GM23338 (cell line): ENCODE measurements at regions not wholly inside any gene's neighbourhood (a gene's known extent, or its start where the extent isn't known, plus 50 kb on each side); places are given as distances from the start of the nearest gene placed in this dataset.

ENCODE experiments used
- ATAC-seq: fragments of 200-7000 bp; cut with Tn5 transposase; 3 replicates; pipeline ENCODE4 v1.9.1; 2020
- DNase-seq: peaks from one replicate; pipeline ENCODE4 v3.0.0-alpha.2; 2015; ENCODE audit warnings: low spot score
- H2AFZ ChIP-seq: fragments of 200-600 bp; sonication (generic); 2 replicates; pipeline ENCODE4 v1.8.0; 2016; ENCODE audit warnings: antibody characterized with exemption, mild to moderate bottlenecking, moderate library complexity
- H3F3A ChIP-seq: fragments of 200-600 bp; sonication (generic); replicated peaks from 2 replicates; pipeline ENCODE4 v1.8.0; 2017; ENCODE audit warnings: antibody characterized with exemption, mixed run types, low read depth
- H3K27ac ChIP-seq: fragments of 200-600 bp; sonication (generic); 2 replicates; pipeline ENCODE4 v1.6.1; 2016; ENCODE audit warnings: low read depth
- H3K27me3 ChIP-seq: fragments of 200-600 bp; sonication (generic); 2 replicates; pipeline ENCODE4 v1.8.0; 2016; ENCODE audit warnings: mild to moderate bottlenecking, mixed run types, moderate library complexity; ENCODE audit not compliant: insufficient read depth
- H3K36me3 ChIP-seq: fragments of 200-600 bp; sonication (generic); 2 replicates; pipeline ENCODE4 v1.8.0; 2016; ENCODE audit warnings: mild to moderate bottlenecking; ENCODE audit not compliant: insufficient read depth
- H3K4me1 ChIP-seq: fragments of 200-600 bp; sonication (generic); 2 replicates; pipeline ENCODE4 v1.8.0; 2016; ENCODE audit warnings: mild to moderate bottlenecking, moderate library complexity; ENCODE audit not compliant: insufficient read depth
- H3K4me2 ChIP-seq: fragments of 200-600 bp; sonication (generic); 2 replicates; pipeline ENCODE4 v1.7.1; 2017; ENCODE audit warnings: mixed run types
- H3K4me3 ChIP-seq: fragments of 200-600 bp; sonication (generic); 2 replicates; pipeline ENCODE4 v1.6.1; 2016; ENCODE audit warnings: mixed run types
- H3K79me2 ChIP-seq: fragments of 200-600 bp; sonication (generic); replicated peaks from 2 replicates; pipeline ENCODE4 v1.8.0; 2017; ENCODE audit warnings: mild to moderate bottlenecking; ENCODE audit not compliant: insufficient read depth
- H3K9me2 ChIP-seq: fragments of 200-600 bp; sonication (generic); 2 replicates; pipeline ENCODE4 v1.8.0; 2017; ENCODE audit not compliant: insufficient read depth
- H4K20me1 ChIP-seq: fragments of 200-600 bp; sonication (generic); replicated peaks from 2 replicates; pipeline ENCODE4 v1.8.0; 2017; ENCODE audit warnings: mild to moderate bottlenecking; ENCODE audit not compliant: insufficient read depth
- H3K27ac Mint-ChIP-seq: 2 replicates; pipeline ENCODE4 v1.8.0; 2020; ENCODE audit warnings: inconsistent platforms, mild to moderate bottlenecking, moderate library complexity, mixed read lengths
- H3K27me3 Mint-ChIP-seq: 3 replicates; pipeline ENCODE4 v1.8.0; 2022; ENCODE audit warnings: low read depth, mild to moderate bottlenecking, moderate library complexity, mixed read lengths, inconsistent platforms; ENCODE audit not compliant: insufficient read depth, poor library complexity
- H3K36me3 Mint-ChIP-seq: 3 replicates; pipeline ENCODE4 v1.8.0; 2021; ENCODE audit warnings: low read depth, mild to moderate bottlenecking, inconsistent platforms, moderate library complexity, mixed read lengths
- H3K4me1 Mint-ChIP-seq: 3 replicates; pipeline ENCODE4 v1.8.0; 2020; ENCODE audit warnings: mild to moderate bottlenecking, inconsistent platforms, mixed read lengths
- H3K4me3 Mint-ChIP-seq: 3 replicates; pipeline ENCODE4 v1.8.0; 2021; ENCODE audit warnings: moderate library complexity, mild to moderate bottlenecking, inconsistent platforms, mixed read lengths
- H3K9me3 Mint-ChIP-seq: 3 replicates; pipeline ENCODE4 v1.8.0; 2020; ENCODE audit warnings: moderate library complexity, mild to moderate bottlenecking, inconsistent platforms, mixed read lengths
- CREB1 ChIP-seq: fragments of 250-450 bp; sonication (Bioruptor Pico); IDR thresholded peaks from 2 replicates; pipeline ENCODE4 v1.5.0; 2020; ENCODE audit warnings: low read depth, mild to moderate bottlenecking, moderate library complexity
- EZH2phosphoT487 ChIP-seq: fragments of 200-600 bp; sonication (generic); IDR thresholded peaks from one replicate; pipeline ENCODE4 v1.8.1; 2018; ENCODE audit warnings: antibody characterized with exemption; ENCODE audit not compliant: unreplicated experiment
- JUNB ChIP-seq: IDR thresholded peaks from one replicate; pipeline ENCODE4 v1.6.1; 2016; ENCODE audit warnings: antibody characterized with exemption; ENCODE audit not compliant: unreplicated experiment
- NANOG ChIP-seq: IDR thresholded peaks from 2 replicates; pipeline ENCODE4 v1.6.1; 2016; ENCODE audit warnings: antibody characterized with exemption, borderline replicate concordance
- POLR2AphosphoS5 ChIP-seq: IDR thresholded peaks from 2 replicates; pipeline ENCODE4 v1.6.1; 2016; ENCODE audit warnings: antibody characterized with exemption, low read depth
- STAT1 ChIP-seq: IDR thresholded peaks from one replicate; pipeline ENCODE4 v1.6.1; 2016; ENCODE audit warnings: antibody characterized with exemption; ENCODE audit not compliant: unreplicated experiment
- ZNF331 ChIP-seq: fragments of 250-450 bp; sonication (Bioruptor Pico); IDR thresholded peaks from 2 replicates; pipeline ENCODE4 v1.5.0; 2020; ENCODE audit warnings: low read depth, mild to moderate bottlenecking, moderate library complexity
- ZNF462 ChIP-seq: fragments of 250-450 bp; sonication (Bioruptor Pico); IDR thresholded peaks from 2 replicates; pipeline ENCODE4 v1.5.0; 2020; ENCODE audit warnings: mild to moderate bottlenecking, moderate library complexity
- TF ChIP-seq, protein P1 (sequence below), 2 experiments: fragments of 200-600 bp in 1 of 2; sonication (generic) in 1 of 2; conservative IDR thresholded peaks; 2 replicates each; pipeline versions ENCODE4 v1.5.1 to v1.6.1; 2016 to 2017; ENCODE audit warnings: antibody characterized with exemption in 2 of 2, low read depth in 2 of 2, mild to moderate bottlenecking in 2 of 2, moderate library complexity in 1 of 2
- TF ChIP-seq, protein P2 (sequence below): IDR thresholded peaks from 2 replicates; pipeline ENCODE4 v1.6.1; 2016; ENCODE audit warnings: antibody characterized with exemption

- peaks cover 3% of the 10 kb centered on the region; the same call in 1 of the 2 replicates for H3K9me2 ChIP-seq
- H3K36me3 ChIP-seq: peaks cover 4% of the 10 kb centered on the region; the same call in 1 of the 2 replicates
- H2AFZ ChIP-seq: no peak overlapping the region
- H3K27me3 ChIP-seq: no peaks in the 10 kb centered on the region
- no peak overlapping the region for H3K4me2 ChIP-seq
- H3K4me3 ChIP-seq: no peak overlapping the region
- no peaks in the 10 kb centered on the region for H4K20me1 ChIP-seq
- Mint-ChIP-seq H3K4me3 (no peak overlapping the region), H3K27ac (no peak overlapping the region), H3K27me3 (no peaks in the 10 kb centered on the region), H3K4me1 (no peaks in the 10 kb centered on the region), H3K36me3 (peaks cover 11% of the 10 kb centered on the region), H3K9me3 (peaks cover 21% of the 10 kb centered on the region)
- TF ChIP-seq EZH2phosphoT487 (no peak), STAT1 (no peak), JUNB (no peak), NANOG (no peak), ZNF331 (no peak), ZNF462 (CRISPR knock-in tag) (no peak), CREB1 (no peak), POLR2AphosphoS5 (no peak)
- TF ChIP-seq, protein P1, sequence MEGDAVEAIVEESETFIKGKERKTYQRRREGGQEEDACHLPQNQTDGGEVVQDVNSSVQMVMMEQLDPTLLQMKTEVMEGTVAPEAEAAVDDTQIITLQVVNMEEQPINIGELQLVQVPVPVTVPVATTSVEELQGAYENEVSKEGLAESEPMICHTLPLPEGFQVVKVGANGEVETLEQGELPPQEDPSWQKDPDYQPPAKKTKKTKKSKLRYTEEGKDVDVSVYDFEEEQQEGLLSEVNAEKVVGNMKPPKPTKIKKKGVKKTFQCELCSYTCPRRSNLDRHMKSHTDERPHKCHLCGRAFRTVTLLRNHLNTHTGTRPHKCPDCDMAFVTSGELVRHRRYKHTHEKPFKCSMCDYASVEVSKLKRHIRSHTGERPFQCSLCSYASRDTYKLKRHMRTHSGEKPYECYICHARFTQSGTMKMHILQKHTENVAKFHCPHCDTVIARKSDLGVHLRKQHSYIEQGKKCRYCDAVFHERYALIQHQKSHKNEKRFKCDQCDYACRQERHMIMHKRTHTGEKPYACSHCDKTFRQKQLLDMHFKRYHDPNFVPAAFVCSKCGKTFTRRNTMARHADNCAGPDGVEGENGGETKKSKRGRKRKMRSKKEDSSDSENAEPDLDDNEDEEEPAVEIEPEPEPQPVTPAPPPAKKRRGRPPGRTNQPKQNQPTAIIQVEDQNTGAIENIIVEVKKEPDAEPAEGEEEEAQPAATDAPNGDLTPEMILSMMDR (conservative IDR thresholded peaks at IDR 0.05; ENCODE audit: low read depth in 2 of 2): no peak
- TF ChIP-seq, protein P2, sequence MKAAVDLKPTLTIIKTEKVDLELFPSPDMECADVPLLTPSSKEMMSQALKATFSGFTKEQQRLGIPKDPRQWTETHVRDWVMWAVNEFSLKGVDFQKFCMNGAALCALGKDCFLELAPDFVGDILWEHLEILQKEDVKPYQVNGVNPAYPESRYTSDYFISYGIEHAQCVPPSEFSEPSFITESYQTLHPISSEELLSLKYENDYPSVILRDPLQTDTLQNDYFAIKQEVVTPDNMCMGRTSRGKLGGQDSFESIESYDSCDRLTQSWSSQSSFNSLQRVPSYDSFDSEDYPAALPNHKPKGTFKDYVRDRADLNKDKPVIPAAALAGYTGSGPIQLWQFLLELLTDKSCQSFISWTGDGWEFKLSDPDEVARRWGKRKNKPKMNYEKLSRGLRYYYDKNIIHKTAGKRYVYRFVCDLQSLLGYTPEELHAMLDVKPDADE: no peak
- ATAC-seq: no peak
- no peak for DNase-seq
- H3K27ac ChIP-seq: no peak overlapping the region
- H3K4me1 ChIP-seq: no peaks in the 10 kb centered on the region
- H3F3A ChIP-seq: no peaks in the 10 kb centered on the region
- H3K79me2 ChIP-seq: no peaks in the 10 kb centered on the region
Measured at GRCh38 chr11:29026286-29026685, 918.1 kb downstream of the METTL15 start.
